HG03066 (cell line): ENCODE measurements at regions not wholly inside any gene's neighbourhood (a gene's known extent, or its start where the extent isn't known, plus 50 kb on each side); places are given as distances from the start of the nearest gene placed in this dataset.
"Not testable (repeated sequence)": the region's sequence is repeated elsewhere in the genome, so short reads cannot be mapped to it uniquely, and the experiment has no call there.

Source experiments
- ATAC-seq: cut with Tn5 transposase; IDR thresholded peaks from one replicate; pipeline ENCODE4 v1.9.1; 2021; ENCODE audit warnings: low read depth; ENCODE audit not compliant: unreplicated experiment

DNA sequence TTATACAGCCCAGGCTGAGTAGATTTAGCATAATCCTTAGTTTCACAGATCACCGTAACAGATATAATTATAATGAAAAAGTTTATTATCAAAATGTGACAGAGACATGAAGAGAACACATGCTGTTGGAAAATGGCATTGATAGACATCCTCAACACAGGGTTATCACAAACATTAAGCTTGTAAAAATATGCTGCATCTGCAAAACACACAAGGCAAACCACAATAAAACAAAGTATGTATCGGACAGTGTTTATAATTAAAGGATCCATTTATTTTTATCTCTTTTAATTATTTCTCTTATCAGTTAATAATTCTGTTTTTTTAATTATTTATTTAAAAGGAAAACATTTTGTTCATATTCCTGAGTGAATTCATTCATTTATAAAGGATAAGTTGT is 829.9 kb upstream of the CDH9 start:
- ATAC-seq: no peak

DNA sequence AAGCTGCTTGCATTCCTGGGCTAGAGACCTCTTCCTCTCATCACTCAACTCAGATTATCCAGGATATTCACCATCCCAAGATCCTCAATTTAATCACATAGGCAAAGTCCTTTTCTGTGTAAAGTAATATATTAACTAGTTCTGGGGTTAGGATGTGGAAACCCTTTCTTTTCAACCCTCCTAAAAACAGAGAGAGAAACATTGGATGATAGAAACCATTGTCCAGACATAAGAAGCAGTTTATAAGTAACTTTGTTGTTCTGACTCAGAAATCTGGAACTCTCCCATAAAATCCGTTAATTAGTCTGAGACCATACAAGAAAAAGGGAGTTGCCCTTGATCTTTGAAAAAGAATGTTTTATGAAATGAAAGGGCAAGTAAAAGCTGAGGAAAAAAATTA is 817.1 kb upstream of the CDH9 start:
- no peak for ATAC-seq

DNA sequence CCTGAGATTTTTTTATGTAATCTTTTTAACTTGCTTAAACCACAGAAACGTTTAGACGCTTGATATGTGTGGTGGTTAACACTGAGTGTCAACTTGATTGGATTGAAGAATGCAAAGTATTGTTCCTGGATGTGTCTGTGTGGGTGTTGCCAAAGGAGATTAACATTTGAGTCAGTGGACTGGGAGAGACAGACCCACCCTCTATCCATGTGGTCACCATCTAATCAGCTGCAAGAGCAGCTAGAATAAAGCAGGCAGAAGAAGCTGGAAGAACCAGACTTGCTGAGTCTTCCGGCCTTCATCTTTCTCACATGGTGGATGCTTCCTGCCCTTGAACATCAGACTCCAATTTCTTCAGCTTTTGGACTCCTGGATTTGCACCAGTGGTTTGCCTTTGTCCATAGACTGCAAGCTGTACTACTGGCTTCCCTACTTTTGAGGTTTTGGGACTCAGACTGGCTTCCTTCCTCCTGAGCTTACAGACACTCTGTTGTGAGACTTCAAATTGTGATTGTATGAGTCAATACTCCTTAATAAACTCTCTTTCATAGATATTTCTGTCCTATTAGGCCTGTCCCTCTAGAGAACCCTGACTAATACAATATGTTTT is 816.0 kb upstream of the CDH9 start:
- no peak for ATAC-seq

DNA sequence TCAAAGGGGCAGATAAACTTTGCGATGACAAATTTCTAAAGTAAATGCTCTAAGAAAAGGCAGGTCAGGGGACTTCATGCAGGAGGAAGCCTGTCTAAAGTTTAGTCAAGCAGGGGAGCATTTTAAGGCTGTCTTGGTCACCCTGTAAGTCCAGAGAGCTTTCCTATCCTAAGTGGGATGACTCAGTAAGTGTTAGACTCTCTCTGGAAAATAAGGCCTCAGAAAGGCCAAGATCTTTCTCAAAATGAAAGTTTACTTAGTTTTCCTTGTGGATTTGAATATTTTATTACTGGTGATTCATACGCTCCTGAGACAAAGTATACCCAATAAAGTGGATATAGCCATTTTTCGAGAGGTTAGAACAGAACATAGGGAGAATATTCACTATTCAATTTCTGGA is 806.9 kb upstream of the CDH9 start:
- ATAC-seq: no peak

DNA sequence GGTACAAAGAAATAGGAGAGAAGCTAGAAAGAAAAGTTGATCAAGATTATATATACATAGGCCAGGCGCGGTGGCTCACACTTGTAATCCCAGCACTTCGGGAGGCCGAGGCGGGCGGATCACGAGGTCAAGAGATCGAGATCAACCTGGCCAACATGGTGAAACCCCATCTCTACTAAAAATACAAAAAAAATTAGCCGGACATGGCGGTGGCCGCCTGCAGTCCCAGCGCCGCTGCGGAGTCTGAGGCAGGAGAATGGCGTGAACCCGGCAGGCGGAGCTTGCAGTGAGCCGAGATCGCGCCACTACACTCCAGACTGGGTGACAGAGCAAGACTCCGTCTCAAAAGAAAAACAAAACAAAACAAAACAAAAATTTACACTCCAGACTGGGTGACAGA is 798.3 kb upstream of the CDH9 start:
- ATAC-seq: not testable (repeated sequence)

DNA sequence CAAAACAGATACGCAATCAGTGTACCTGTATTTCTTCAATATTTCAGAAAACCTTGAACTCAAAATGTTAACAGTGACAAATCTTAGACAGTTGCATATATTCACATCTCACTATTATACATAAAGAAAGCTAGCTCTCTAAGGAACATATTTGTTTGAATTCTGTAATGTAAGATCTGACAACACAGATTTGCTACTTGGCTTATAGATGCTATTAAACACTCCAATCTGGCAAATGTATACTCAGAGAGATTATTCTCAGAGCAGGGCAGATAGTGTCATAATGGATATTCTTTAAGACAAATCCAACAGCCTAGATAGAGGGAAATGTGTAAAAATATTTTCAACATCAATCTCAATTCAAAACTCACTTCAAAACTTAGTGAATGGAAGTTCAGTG is 794.5 kb upstream of the CDH9 start:
- no peak for ATAC-seq

DNA sequence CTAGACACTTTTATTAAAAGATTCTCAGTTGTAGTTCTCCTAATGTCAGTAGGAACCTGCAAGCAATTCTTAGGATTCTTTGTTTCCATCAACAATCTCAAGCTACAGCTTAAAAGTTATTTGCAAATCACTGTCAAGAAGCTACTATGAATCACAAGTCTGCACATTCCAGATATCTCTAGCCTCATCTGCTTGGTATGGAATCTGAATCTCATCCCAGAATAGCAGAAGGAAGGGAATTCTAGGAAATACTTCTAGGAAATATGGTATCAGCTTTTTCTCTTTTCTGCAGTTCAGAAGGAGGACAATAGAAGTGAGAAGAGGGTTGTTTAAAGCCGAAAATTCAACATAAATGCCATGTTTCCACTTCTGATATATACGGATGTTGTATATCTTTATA is 792.2 kb upstream of the CDH9 start:
- ATAC-seq: no peak

DNA sequence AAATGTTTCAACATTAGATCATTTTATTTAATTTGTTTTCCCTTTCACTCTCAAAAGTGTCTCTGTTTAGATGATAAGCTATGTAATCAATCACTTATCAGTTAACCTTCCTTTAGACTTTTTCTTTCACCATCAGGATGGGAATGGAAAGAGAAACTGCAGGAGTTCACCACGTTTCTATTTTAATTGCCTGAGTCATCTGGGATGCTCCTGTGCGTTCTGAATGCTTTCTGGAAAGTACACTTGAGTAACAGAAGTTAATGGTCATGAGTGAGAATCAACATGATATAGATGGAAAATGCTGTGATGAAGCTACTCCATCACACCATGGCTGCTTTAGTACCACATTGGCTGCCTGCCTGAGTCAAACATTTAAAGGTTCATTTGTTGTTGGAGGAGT is 783.3 kb upstream of the CDH9 start:
- ATAC-seq: no peak

DNA sequence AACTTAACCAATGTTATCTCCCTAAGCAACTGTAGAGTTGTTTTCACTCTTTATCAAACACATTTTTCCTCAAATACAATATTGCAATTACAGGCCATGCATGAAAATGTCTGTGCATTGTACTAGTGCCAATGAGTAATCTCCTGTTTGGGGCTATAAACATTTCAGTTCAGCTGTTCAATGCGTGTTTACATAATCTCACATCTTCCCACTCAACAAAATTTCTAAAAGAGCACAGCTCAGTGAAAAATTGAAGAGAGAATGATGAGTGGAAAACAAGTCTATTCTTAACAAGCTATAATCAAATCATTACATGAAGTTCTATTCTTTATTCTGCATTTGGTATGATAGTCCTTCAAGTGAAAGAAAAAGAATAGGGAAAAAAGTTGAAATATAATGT is 780.5 kb upstream of the CDH9 start:
- no peak for ATAC-seq

DNA sequence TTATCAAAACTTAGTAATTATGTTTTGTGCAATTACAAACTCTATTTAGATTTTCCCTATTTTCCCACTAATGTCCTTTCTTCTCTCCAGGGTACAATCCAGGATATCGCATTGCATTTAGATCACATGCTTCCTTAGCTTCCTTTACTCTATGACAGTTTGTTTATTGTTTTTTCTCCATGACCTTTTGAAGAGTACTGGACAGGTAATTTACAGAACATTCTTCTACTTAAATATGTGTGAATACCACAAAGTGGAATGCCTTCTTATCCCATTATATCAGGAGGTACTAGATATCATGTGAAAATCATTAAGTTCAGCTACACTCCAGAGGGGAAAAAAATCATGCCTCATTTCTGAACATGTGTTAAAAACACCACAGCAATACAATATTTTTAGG is 776.6 kb upstream of the CDH9 start:
- ATAC-seq: no peak

DNA sequence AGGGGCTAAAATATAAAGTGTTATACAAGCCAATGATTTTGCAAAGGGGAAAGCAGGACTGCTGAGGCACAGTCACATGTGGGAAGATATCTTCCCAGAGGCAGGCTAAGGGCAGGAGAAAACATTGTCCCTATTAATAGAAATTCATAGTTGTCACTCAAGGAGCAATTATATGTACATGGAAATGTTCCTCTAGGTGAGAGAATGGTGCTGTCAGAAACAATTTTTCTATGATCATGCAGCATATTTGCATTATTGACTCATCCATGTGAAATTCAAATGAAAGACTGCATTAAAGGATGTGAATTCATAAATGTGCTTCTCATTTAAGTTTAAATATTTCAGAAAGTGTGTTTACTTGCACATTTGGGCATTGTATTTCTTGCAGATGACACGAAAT is 775.9 kb upstream of the CDH9 start:
- ATAC-seq: no peak

DNA sequence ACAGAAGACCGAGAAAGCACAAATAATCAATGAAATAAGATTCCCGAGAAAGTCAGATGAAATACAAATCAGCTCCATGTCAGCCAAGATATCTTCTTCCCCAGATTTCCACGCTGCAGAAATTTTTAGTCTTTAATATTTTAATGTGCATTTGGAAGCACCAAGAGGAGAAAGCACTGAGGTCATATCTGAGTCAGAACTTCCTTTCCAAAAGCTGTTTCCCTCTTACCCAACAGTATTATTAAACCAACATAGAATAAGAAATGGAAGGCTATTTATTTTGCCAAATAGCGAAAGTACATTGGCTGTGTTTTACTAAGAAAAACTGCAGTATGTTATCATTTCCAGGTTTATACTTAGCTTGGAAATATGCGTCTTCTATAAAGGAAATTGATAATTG is 772.1 kb upstream of the CDH9 start:
- ATAC-seq: no peak

DNA sequence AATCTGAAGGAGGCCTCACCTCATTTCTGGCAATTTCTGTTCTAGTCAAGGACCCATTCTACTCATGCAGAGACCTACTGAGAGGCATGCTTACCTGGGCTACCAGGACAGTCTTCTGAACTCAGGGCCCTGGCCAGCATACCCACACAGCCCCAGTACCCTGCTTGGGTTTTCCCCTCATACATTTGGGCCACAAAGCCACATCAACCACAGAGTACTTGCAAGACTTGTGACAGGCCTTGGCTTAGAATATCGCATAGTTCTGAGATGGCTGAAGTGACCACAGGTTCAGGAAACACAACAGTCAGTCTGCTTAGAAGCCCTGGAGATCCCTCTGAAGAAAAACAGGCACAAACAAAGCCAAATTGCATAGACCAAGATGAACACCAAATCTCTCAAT is 758.8 kb upstream of the CDH9 start:
- no peak for ATAC-seq

DNA sequence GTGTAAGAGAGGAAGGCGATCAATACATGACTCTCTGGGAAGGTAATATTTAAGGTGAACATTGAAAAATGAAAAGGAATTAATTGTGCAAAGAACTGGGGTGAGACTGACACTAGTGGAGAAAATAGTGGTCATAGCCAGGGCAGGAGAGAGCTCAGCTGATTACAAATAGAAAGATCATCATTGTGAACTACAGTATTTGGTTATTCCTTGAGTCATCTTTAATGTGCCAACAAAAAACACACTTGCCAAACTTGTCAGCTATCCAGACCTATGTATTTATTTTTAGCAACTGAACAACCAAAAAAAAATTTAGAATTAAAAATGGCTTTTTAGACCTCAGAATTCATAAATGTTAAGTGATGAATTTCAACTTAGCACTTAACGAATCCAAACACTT is 749.8 kb upstream of the CDH9 start:
- ATAC-seq: no peak

DNA sequence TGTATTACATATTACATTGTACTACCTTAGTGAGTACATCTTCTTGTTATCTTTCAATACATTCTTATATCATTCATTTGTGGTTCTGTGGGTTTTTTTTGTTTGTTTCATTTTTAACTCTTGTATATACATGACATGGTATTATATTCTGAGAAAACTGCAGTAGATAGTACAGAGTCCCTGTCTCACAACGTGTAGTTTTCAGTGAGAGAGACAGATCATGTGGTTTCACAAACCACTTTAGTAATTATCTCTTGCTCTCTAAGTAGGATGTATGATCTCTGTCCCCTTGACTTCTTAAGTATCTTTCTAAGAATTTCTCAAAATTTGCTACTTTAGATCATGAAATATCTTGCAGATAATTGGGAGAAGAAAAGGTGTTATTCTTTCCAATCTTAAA is 745.9 kb upstream of the CDH9 start:
- ATAC-seq: no peak

DNA sequence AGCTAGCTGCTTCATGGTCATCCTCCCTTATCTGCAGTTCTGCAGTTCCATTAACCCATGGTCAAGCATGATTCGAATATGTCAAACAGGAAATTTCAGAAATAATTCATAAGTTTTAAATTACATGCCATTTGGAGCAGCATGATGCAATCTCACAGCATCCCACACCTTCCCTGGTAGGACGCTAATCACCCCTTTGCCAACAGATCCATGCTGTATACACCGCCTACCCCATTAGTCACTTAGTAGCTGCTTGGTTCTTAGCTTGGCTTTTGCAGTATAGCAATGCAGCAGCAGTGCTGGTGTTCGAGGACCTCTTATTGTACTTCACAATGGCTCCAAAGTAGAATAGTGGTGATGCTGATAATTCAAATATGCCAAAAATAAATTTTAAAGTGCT is 739.7 kb upstream of the CDH9 start:
- ATAC-seq: no peak

DNA sequence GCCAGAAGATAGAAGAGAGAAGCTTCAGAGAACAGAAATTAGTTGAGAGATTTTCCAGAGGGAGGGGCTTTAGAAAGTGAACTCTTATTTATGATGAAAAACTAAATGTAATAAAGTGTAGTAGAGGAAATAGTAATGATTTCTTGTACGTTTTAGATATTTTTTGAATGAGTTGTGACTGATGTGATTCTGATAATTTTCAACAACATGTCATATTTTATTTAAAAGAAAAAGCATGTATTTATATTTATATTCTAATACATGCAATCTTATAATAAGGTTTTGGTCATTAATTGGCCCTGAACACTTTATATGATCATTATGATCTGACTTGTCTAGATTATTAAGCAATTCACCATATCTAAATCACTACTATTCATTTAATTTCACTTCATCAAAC is 735.2 kb upstream of the CDH9 start:
- ATAC-seq: no peak

DNA sequence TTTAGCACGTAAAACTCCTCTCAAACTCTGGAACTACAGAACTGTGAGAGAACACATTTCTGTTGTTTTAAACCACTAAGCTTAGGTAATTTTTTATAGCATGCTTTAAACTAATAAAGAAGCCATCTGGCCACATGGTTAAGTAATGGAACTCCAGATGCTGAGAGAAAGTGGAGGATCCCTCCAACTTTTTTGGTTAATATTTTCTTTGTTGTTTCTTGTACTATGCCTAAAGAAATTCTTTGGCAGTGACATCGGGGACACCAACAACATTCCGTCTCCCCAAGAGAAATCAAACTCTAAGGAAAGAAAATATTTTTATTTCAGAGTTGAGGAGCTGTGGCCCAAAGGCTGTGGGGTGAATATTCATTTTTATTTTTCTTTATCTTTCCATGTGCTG is 734.8 kb upstream of the CDH9 start:
- ATAC-seq: no peak

DNA sequence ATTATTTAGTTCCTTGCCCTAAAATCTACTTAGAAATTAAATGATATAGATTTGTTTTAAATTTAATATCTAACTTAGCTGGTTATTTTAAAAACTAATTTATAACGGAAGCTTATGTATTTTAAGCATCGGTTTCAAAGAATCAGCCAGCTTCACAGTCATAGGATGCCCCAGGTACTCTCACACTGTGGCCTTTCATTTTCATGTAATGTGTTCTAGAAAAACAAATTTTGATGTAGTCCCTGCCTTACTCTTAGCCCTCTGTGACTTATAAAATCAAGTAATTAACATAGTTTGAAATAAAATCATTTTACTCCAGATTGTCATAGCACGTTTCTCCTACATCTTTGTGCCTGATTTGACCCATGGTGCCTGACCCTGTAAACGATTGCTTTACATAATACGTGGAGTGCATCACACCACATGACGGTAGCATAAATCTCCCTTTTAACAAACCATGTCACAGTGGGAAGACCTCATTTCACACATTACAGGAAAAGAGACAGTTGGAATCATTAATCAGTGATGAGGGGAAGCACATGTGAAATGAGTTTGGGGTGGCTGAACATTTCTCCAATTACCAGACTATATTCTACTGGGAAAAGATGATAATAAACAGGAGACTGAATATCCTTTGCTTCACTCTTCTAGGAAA is 731.5 kb upstream of the CDH9 start:
- no peak for ATAC-seq

DNA sequence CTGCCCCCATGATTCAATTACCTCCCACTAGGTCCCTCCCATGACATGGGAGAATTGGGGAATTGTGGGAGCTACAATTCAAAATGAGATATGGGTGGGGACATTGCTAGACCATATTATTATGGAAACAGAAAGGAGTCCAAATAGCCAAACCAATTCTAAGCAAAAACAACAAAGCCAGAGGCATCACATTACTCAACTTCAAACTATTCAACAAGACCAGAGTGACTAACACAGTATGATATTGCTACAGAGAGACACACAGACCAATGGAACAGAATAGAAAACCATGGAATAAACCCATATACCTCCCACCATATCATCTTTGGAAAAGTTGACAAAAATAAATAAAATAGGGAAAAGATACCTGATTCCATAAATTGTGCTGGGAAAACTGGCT is 710.5 kb upstream of the CDH9 start:
- no peak for ATAC-seq

DNA sequence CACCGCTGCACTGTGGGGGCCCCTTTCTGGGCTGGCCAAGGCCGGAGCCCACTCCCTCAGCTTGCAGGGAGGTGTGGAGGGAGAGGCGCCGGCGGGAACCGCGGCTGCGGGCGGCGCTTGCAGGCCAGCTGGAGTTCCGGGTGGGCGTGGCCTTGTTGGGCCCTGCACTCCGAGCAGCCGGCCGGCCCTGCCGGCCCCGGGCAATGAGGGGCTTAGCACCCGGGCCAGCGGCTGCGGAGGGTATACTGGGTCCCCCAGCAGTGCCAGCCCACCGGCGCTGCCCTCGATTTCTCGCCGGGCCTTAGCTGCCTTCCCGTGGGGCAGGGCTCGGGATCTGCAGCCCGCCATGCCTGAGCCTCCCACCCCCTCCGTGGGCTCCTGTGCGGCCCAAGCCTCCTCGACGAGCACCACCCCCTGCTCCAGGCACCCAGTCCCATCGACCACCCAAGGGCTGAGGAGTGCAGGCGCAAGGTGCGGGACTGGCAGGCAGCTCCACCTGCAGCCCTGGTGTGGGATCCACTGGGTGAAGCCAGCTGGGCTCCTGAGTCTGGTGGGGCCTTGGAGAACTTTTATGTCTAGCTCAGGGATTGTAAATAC is 705.1 kb upstream of the CDH9 start:
- not testable (repeated sequence) for ATAC-seq

DNA sequence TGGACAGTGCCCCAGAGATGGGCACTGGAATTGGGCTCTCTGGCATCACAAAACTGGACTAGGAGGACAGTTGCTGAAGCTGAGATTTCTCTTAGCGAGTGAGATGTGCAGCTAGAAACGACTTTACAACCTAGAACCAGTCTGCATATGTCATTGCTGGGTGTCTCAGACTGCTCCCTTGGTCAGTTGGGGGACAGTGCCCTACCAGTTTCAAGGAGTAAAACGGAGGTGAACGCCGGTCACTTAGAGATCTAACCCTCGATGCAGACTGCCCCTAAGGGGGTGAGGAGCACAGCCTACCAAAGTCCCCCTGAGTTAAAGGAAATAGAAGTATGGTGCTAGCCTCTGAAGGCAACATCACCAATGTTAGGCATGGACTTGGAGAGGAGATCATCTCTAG is 704.4 kb upstream of the CDH9 start:
- no peak for ATAC-seq

DNA sequence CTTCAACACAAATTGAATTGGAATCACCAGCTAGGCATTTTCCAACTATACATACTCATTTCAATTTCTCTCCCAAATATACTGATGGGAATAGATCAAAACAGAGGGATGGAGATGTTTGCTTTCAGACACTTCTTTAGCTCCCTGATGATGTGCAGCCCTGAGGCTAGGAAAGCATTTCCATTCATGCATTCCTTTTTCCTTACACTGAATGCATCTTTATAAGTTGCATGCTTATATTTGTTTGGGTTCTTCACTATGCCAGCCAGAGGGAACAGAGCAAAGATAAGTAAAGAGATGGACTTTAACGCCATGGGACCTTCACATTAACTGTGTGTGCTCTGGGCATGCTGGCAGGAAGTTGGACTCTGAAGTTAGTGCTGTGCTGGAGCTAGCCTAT is 696.5 kb upstream of the CDH9 start:
- ATAC-seq: no peak
